Skeletal muscle satellite cell (primary cell): ENCODE measurements at regions not wholly inside any gene's neighbourhood (a gene's known extent, or its start where the extent isn't known, plus 50 kb on each side); places are given as distances from the start of the nearest gene placed in this dataset.

Experiments used
- H3K27me3 ChIP-seq: 2 replicates; pipeline ENCODE4 v1.7.0; 2013; ENCODE audit warnings: low read length; ENCODE audit not compliant: control insufficient read depth, insufficient read depth
- H3K36me3 ChIP-seq: 2 replicates; pipeline ENCODE4 v1.7.0; 2013; ENCODE audit warnings: mild to moderate bottlenecking, control low read depth, low read length; ENCODE audit not compliant: insufficient read depth
- H3K4me1 ChIP-seq: 2 replicates; pipeline ENCODE4 v1.7.0; 2013; ENCODE audit warnings: low read length; ENCODE audit not compliant: control insufficient read depth, insufficient read depth
- H3K4me2 ChIP-seq: 2 replicates; pipeline ENCODE4 v1.7.0; 2013; ENCODE audit warnings: mild to moderate bottlenecking, low read length
- H3K4me3 ChIP-seq: 2 replicates; pipeline ENCODE4 v1.7.0; 2013; ENCODE audit warnings: low read length
- H3K9ac ChIP-seq: 2 replicates; pipeline ENCODE4 v1.7.0; 2013; ENCODE audit warnings: mild to moderate bottlenecking, low read depth, low read length, moderate library complexity
- H3K9me3 ChIP-seq: replicated peaks from 2 replicates; pipeline ENCODE4 v1.7.0; 2013; ENCODE audit warnings: mild to moderate bottlenecking, control low read depth, low read length

GRCh38 chr5:74407701-74408100, 232.8 kb downstream of the ENC1 start:
- Histone ChIP-seq H3K4me2 (no peak overlapping the region), H3K27me3 (peaks cover 17% of the 10 kb centered on the region), H3K36me3 (no peaks in the 10 kb centered on the region), H3K9me3 (no peaks in the 10 kb centered on the region), H3K9ac (no peak overlapping the region), H3K4me3 (no peak overlapping the region), H3K4me1 (no peaks in the 10 kb centered on the region)

- Histone ChIP-seq H3K4me1 (no peaks in the 10 kb centered on the region), H3K9ac (no peak overlapping the region), H3K27me3 (peaks cover 14% of the 10 kb centered on the region), H3K4me2 (no peak overlapping the region), H3K4me3 (no peak overlapping the region), H3K36me3 (no peaks in the 10 kb centered on the region), H3K9me3 (no peaks in the 10 kb centered on the region)
Observed at GRCh38 chr5:74406844-74407243, 233.7 kb downstream of the ENC1 start.

- Histone ChIP-seq H3K9me3 (no peaks in the 10 kb centered on the region), H3K36me3 (no peaks in the 10 kb centered on the region), H3K4me3 (no peak overlapping the region), H3K4me1 (no peaks in the 10 kb centered on the region), H3K4me2 (no peak overlapping the region), H3K27me3 (peaks cover 14% of the 10 kb centered on the region), H3K9ac (no peak overlapping the region)
Observed at GRCh38 chr5:74405593-74405992, 234.9 kb downstream of the ENC1 start.

- Histone ChIP-seq H3K4me3 (no peak overlapping the region), H3K9ac (no peak overlapping the region), H3K4me1 (no peaks in the 10 kb centered on the region), H3K36me3 (no peaks in the 10 kb centered on the region), H3K27me3 (peaks cover 9% of the 10 kb centered on the region), H3K9me3 (no peaks in the 10 kb centered on the region), H3K4me2 (no peak overlapping the region)
Observed at GRCh38 chr5:74404574-74405508, 235.7 kb downstream of the ENC1 start.

- Histone ChIP-seq H3K9me3 (no peaks in the 10 kb centered on the region), H3K4me2 (no peak overlapping the region), H3K27me3 (peaks cover 6% of the 10 kb centered on the region), H3K4me1 (no peaks in the 10 kb centered on the region), H3K4me3 (no peak overlapping the region), H3K9ac (no peak overlapping the region), H3K36me3 (no peaks in the 10 kb centered on the region)
Observed at GRCh38 chr5:74403771-74404170, 236.8 kb downstream of the ENC1 start.

GRCh38 chr5:74402553-74402952, 238.0 kb downstream of the ENC1 start:
- Histone ChIP-seq H3K4me3 (no peak overlapping the region), H3K4me1 (no peaks in the 10 kb centered on the region), H3K36me3 (no peaks in the 10 kb centered on the region), H3K27me3 (no peaks in the 10 kb centered on the region), H3K9ac (no peak overlapping the region), H3K4me2 (no peak overlapping the region), H3K9me3 (no peaks in the 10 kb centered on the region)

GRCh38 chr5:74401946-74402320, 238.6 kb downstream of the ENC1 start:
- no peaks in the 10 kb centered on the region for H3K4me1 ChIP-seq
- H3K36me3 ChIP-seq, result no peaks in the 10 kb centered on the region
- H3K4me3 ChIP-seq, result no peak overlapping the region

GRCh38 chr5:74401281-74401945, 239.1 kb downstream of the ENC1 start:
- no peaks in the 10 kb centered on the region for H3K4me1 ChIP-seq
- H3K4me2 ChIP-seq, result no peak overlapping the region
- no peak overlapping the region for H3K4me3 ChIP-seq
- H3K9ac ChIP-seq, result no peak overlapping the region
- no peaks in the 10 kb centered on the region for H3K9me3 ChIP-seq
- no peaks in the 10 kb centered on the region for H3K27me3 ChIP-seq
- no peaks in the 10 kb centered on the region for H3K36me3 ChIP-seq

More at GRCh38 chr5:74401946-74402320, 238.6 kb downstream of the ENC1 start:
- no peak overlapping the region for H3K9ac ChIP-seq
- H3K27me3 ChIP-seq, result no peaks in the 10 kb centered on the region
- H3K4me2 ChIP-seq, result no peak overlapping the region
- no peaks in the 10 kb centered on the region for H3K9me3 ChIP-seq

- Histone ChIP-seq H3K4me3 (no peak overlapping the region), H3K4me1 (no peaks in the 10 kb centered on the region), H3K9ac (no peak overlapping the region), H3K4me2 (no peak overlapping the region), H3K27me3 (no peaks in the 10 kb centered on the region), H3K36me3 (no peaks in the 10 kb centered on the region), H3K9me3 (no peaks in the 10 kb centered on the region)
Observed at GRCh38 chr5:74400067-74400466, 240.5 kb downstream of the ENC1 start.

GRCh38 chr5:74396913-74397622, 243.5 kb downstream of the ENC1 start:
- no peaks in the 10 kb centered on the region for H3K36me3 ChIP-seq
- H3K4me2 ChIP-seq, result no peak overlapping the region
- H3K4me1 ChIP-seq, result no peaks in the 10 kb centered on the region
- H3K9me3 ChIP-seq, result no peaks in the 10 kb centered on the region
- H3K27me3 ChIP-seq, result no peaks in the 10 kb centered on the region
- no peak overlapping the region for H3K4me3 ChIP-seq
- no peak overlapping the region for H3K9ac ChIP-seq
